ENCODE measurements at regions not wholly inside any gene's neighbourhood (a gene's known extent, or its start where the extent isn't known, plus 50 kb on each side); places are given as distances from the start of the nearest gene placed in this dataset.

DNA sequence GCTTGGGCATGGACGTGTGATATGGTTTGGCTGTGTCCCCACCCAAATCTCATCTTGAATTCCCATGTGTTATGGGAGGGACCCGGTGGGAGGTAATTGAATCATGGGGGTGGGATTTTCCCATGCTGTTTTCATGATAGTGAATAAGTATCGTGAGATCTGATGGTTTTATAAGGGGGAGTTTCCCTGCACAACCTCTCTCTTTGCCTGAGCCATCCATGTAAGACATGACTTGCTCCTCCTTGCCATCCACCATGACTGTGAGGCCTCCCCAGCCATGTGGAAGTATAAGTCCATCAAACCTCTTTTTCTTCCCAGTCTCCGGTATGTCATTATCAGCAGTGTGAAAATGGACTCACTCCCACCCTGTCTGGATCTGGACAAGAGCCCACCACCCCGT, 393.4 kb downstream of the SEC14L1 start:
- H3K4me3 ChIP-seq (ENCODE audit: low read depth, low read length): no peak overlapping the region
- CTCF ChIA-PET: no interaction called here
- H3K9me3 ChIP-seq (ENCODE audit: control insufficient read depth, insufficient read depth, low read length): peaks cover 4% of the 10 kb centered on the region; the same call in 1 of the 2 replicates
- TF ChIP-seq, protein P1, sequence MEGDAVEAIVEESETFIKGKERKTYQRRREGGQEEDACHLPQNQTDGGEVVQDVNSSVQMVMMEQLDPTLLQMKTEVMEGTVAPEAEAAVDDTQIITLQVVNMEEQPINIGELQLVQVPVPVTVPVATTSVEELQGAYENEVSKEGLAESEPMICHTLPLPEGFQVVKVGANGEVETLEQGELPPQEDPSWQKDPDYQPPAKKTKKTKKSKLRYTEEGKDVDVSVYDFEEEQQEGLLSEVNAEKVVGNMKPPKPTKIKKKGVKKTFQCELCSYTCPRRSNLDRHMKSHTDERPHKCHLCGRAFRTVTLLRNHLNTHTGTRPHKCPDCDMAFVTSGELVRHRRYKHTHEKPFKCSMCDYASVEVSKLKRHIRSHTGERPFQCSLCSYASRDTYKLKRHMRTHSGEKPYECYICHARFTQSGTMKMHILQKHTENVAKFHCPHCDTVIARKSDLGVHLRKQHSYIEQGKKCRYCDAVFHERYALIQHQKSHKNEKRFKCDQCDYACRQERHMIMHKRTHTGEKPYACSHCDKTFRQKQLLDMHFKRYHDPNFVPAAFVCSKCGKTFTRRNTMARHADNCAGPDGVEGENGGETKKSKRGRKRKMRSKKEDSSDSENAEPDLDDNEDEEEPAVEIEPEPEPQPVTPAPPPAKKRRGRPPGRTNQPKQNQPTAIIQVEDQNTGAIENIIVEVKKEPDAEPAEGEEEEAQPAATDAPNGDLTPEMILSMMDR (IDR thresholded peaks at IDR 0.05; ENCODE audit: low read depth, low read length): no peak
- H3K27ac ChIP-seq (ENCODE audit: low read depth, low read length): no peak overlapping the region
- no peak for DNase-seq (ENCODE audit: low read depth, low spot score)
- H3K27me3 ChIP-seq (ENCODE audit: control insufficient read depth, insufficient read depth, low read length): peaks cover 17% of the 10 kb centered on the region
- POLR2A ChIA-PET: no interaction called here

DNA sequence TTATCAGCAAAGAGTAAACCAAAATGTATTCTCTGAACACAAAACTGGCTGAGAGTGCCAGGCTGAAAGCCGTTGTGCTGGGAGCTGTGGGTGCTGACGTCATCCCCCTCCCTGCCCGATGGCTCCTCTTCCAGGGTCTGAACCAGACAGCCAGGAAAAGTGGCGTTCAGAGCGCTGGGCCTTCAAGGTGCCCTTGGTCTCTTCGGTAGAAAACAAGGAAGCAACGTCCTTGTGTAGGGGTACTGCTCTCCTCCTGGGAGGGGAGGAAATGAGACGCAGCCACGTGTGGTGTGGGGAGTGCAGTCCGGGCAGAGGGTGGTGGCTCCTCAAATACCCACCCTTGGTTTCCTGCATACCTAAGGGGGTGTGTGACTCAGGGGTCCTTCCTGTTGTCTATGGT, 394.7 kb downstream of the SEC14L1 start:
- TF ChIP-seq, protein P1 (IDR thresholded peaks at IDR 0.05; ENCODE audit: low read depth, low read length): no peak
- POLR2A ChIA-PET: no interaction called here
- Histone ChIP-seq H3K4me3 (ENCODE audit: low read depth, low read length) (no peak overlapping the region), H3K9me3 (ENCODE audit: control insufficient read depth, insufficient read depth, low read length) (peaks cover 4% of the 10 kb centered on the region; the same call in 1 of the 2 replicates), H3K27me3 (ENCODE audit: control insufficient read depth, insufficient read depth, low read length) (peaks cover 12% of the 10 kb centered on the region), H3K27ac (ENCODE audit: low read depth, low read length) (no peak overlapping the region)
- no peak for DNase-seq (ENCODE audit: low read depth, low spot score)
- CTCF ChIA-PET: no interaction called here

DNA sequence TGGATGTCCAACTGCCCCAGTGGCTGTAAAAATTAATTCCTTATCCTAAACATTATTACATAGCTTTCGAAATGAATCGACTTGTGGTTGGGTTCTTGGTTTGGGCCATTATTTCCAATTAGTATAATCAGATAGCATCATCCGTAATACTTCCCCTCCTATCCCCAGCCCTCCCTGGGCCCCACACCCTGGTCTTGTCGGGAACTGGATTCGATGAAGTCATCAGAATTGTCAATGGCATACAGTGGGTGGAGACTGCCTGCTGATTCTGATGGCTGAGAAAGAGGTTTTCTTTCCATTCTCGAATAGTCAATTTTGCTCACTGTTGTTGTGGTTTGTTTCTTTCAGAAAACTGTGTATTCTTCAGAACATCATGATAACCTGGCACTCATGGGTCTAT, 395.1 kb downstream of the SEC14L1 start:
- Histone ChIP-seq H3K27ac (ENCODE audit: low read depth, low read length) (no peak overlapping the region), H3K27me3 (ENCODE audit: control insufficient read depth, insufficient read depth, low read length) (peaks cover 9% of the 10 kb centered on the region), H3K9me3 (ENCODE audit: control insufficient read depth, insufficient read depth, low read length) (peaks cover 4% of the 10 kb centered on the region; the same call in 1 of the 2 replicates), H3K4me3 (ENCODE audit: low read depth, low read length) (no peak overlapping the region)
- CTCF ChIA-PET: no interaction called here
- no peak for DNase-seq (ENCODE audit: low read depth, low spot score)
- TF ChIP-seq, protein P1 (IDR thresholded peaks at IDR 0.05; ENCODE audit: low read depth, low read length): no peak
- POLR2A ChIA-PET: no interaction called here

DNA sequence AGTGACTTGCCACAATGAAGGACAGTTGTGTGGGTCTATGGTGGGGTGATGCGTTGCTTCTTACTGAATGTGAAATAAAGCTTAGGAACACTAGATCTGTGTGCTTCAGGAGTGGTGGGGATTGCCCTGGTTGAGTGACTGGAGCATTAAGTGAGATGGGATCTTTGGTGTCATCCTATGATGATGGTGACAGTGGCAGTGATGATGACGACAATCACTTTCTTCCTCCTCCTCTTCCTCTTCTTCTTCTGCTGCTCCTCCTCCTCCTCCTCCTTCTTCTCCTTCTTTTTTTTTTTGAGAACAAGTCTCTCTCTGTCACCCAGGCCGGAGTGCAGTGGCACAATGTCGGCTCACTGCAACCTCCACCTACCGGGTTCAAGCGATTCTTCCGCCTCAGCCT, 396.8 kb downstream of the SEC14L1 start:
- H3K27ac ChIP-seq (ENCODE audit: low read depth, low read length): no peak overlapping the region
- CTCF ChIA-PET: no interaction called here
- TF ChIP-seq, protein P1 (IDR thresholded peaks at IDR 0.05; ENCODE audit: low read depth, low read length): no peak
- H3K9me3 ChIP-seq (ENCODE audit: control insufficient read depth, insufficient read depth, low read length): peaks cover 4% of the 10 kb centered on the region; the same call in 1 of the 2 replicates
- no peak for DNase-seq (ENCODE audit: low read depth, low spot score)
- POLR2A ChIA-PET: no interaction called here
- H3K4me3 ChIP-seq (ENCODE audit: low read depth, low read length): no peak overlapping the region
- peaks cover 6% of the 10 kb centered on the region for H3K27me3 ChIP-seq (ENCODE audit: control insufficient read depth, insufficient read depth, low read length)

DNA sequence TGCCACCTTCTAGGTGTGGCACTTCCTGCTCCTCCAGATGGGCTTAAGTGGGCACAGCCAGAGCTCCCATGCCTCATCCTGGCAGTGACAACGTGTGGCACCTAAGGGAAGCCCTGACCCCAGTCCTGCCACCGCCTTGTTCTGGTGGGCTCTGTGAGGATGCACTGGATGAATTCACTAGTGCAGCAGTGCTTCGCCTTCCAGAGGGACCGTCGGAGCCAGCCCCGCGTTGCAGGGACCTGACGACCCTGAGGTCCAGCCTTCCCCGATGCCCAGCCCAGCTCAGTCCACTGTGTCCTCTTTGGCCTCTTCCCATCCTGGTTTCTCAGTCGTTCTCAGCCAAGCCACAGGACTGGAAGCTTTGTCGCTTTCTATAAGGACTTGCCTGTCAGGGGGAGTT, 399.8 kb downstream of the SEC14L1 start:
- POLR2A ChIA-PET: no interaction called here
- Histone ChIP-seq H3K4me3 (ENCODE audit: low read depth, low read length) (no peak overlapping the region), H3K9me3 (ENCODE audit: control insufficient read depth, insufficient read depth, low read length) (no peaks in the 10 kb centered on the region), H3K27ac (ENCODE audit: low read depth, low read length) (no peak overlapping the region), H3K27me3 (ENCODE audit: control insufficient read depth, insufficient read depth, low read length) (peaks cover 15% of the 10 kb centered on the region)
- CTCF ChIA-PET: interaction anchor here (11.5 kb wide), 1 partner anchor 475 kb away, joined by 214 read pairs; no protein-coding TSS in a partner anchor
- TF ChIP-seq, protein P1 (IDR thresholded peaks at IDR 0.05; ENCODE audit: low read depth, low read length): no peak
- DNase-seq (ENCODE audit: low read depth, low spot score): no peak
